ENCODE measurements at regions not wholly inside any gene's neighbourhood (a gene's known extent, or its start where the extent isn't known, plus 50 kb on each side); places are given as distances from the start of the nearest gene placed in this dataset.

GRCh38 chr14:23719225-23719985, 83.2 kb downstream of the DHRS2 start:
- H3K27me3 ChIP-seq (ENCODE audit: low read depth), result no peaks in the 10 kb centered on the region
- intact Hi-C loops (cut with DNase I), result no loop called here
- no peaks in the 10 kb centered on the region for H3K36me3 ChIP-seq
- no peak overlapping the region for H3K27ac ChIP-seq
- TF ChIP-seq CTCF (IDR thresholded peaks at IDR 0.05), result no peak
- no peaks in the 10 kb centered on the region for H3K4me1 ChIP-seq
- DNase-seq (no peak), ATAC-seq (no peak)
- H3K4me3 ChIP-seq, result no peak overlapping the region
- H3K9me3 ChIP-seq, result no peaks in the 10 kb centered on the region

GRCh38 chr14:23722675-23723074, 86.5 kb downstream of the DHRS2 start:
- Histone ChIP-seq H3K4me3 (no peak overlapping the region), H3K27me3 (ENCODE audit: low read depth) (no peaks in the 10 kb centered on the region), H3K27ac (no peak overlapping the region), H3K4me1 (no peaks in the 10 kb centered on the region), H3K36me3 (no peaks in the 10 kb centered on the region), H3K9me3 (no peaks in the 10 kb centered on the region)
- TF ChIP-seq CTCF (IDR thresholded peaks at IDR 0.05), result no peak
- intact Hi-C loops (cut with DNase I), result no loop called here
- ATAC-seq (no peak), DNase-seq (no peak)

- no peak for TF ChIP-seq CTCF (IDR thresholded peaks at IDR 0.05)
- H3K27ac ChIP-seq, result no peak overlapping the region
- no peak overlapping the region for H3K4me3 ChIP-seq
- no peaks in the 10 kb centered on the region for H3K36me3 ChIP-seq
- H3K9me3 ChIP-seq, result no peaks in the 10 kb centered on the region
- no peaks in the 10 kb centered on the region for H3K4me1 ChIP-seq
- H3K27me3 ChIP-seq (ENCODE audit: low read depth), result no peaks in the 10 kb centered on the region
- intact Hi-C loops (cut with DNase I), result no loop called here
- ATAC-seq (no peak), DNase-seq (no peak)
Measured at GRCh38 chr14:23723911-23724310, 87.7 kb downstream of the DHRS2 start.

- intact Hi-C loops (cut with DNase I), result no loop called here
- Histone ChIP-seq H3K27ac (no peak overlapping the region), H3K4me1 (no peaks in the 10 kb centered on the region), H3K4me3 (no peak overlapping the region), H3K36me3 (no peaks in the 10 kb centered on the region), H3K9me3 (no peaks in the 10 kb centered on the region), H3K27me3 (ENCODE audit: low read depth) (peaks cover 6% of the 10 kb centered on the region)
- DNase-seq (no peak), ATAC-seq (no peak)
- no peak for TF ChIP-seq CTCF (IDR thresholded peaks at IDR 0.05)
Measured at GRCh38 chr14:23725528-23725927, 89.4 kb downstream of the DHRS2 start.

- Histone ChIP-seq H3K27ac (no peak overlapping the region), H3K4me3 (no peak overlapping the region), H3K27me3 (ENCODE audit: low read depth) (peaks cover 6% of the 10 kb centered on the region), H3K9me3 (no peaks in the 10 kb centered on the region), H3K36me3 (no peaks in the 10 kb centered on the region), H3K4me1 (no peaks in the 10 kb centered on the region)
- no peak for ATAC-seq
- no peak for TF ChIP-seq CTCF (IDR thresholded peaks at IDR 0.05)
- no peak for DNase-seq
- intact Hi-C loops (cut with DNase I), result no loop called here
Measured at GRCh38 chr14:23725980-23726710, 90.0 kb downstream of the DHRS2 start.

All from lower lobe of right lung (tissue), 2 donors.